AG04449 (cell line): ENCODE measurements at regions not wholly inside any gene's neighbourhood (a gene's known extent, or its start where the extent isn't known, plus 50 kb on each side); places are given as distances from the start of the nearest gene placed in this dataset.
A peak's percentile ranks its signal among the peaks of the same experiment; 100 is the strongest.

Source experiments
- CTCF ChIA-PET: fragments of 350-600 bp; formaldehyde crosslinking; extraction: SDS; loops from one replicate; lab custom pipeline; 2021; ENCODE audit warnings: antibody characterized with exemption; lab: Yijun Ruan, JAX
- POLR2A ChIA-PET: fragments of 400-600, 350-600 bp; formaldehyde crosslinking; extraction: SDS; loops from one replicate; lab custom pipeline; 2020; ENCODE audit warnings: antibody characterized with exemption, inconsistent platforms; lab: Yijun Ruan, JAX
- DNase-seq: peaks from one replicate; pipeline ENCODE4 v3.0.0-alpha.2; 2010; ENCODE audit warnings: low read depth, low spot score
- H3K4me3 ChIP-seq: 2 replicates; pipeline ENCODE4 v1.5.1; 2011; ENCODE audit warnings: low read depth, mild to moderate bottlenecking, control low read depth, low read length
- CTCF ChIP-seq: IDR thresholded peaks from one replicate; pipeline ENCODE4 v1.5.1; 2011; ENCODE audit warnings: mild to moderate bottlenecking, moderate library complexity, low read length, control low read depth, inconsistent platforms; ENCODE audit not compliant: insufficient read depth; ENCODE audit errors: missing control alignments

- no peak for TF ChIP-seq CTCF
- H3K4me3 ChIP-seq, result no peak overlapping the region
- POLR2A ChIA-PET, result no interaction called here
- no peak for DNase-seq
- CTCF ChIA-PET, result interaction anchor here (1.3 kb wide), 1 partner anchor 13 kb away, joined by 4 read pairs; no protein-coding TSS in a partner anchor
Measured at GRCh38 chr12:107267604-107268003, 174.3 kb upstream of the CRY1 start.

GRCh38 chr12:107271523-107271922 is 178.2 kb upstream of the CRY1 start:
- CTCF ChIA-PET, result no interaction called here
- POLR2A ChIA-PET, result no interaction called here
- no peak overlapping the region for H3K4me3 ChIP-seq
- DNase-seq, result no peak
- no peak for TF ChIP-seq CTCF

GRCh38 chr12:107275530-107275929 is 182.2 kb upstream of the CRY1 start:
- no peak overlapping the region for H3K4me3 ChIP-seq
- CTCF ChIA-PET, result no interaction called here
- POLR2A ChIA-PET, result no interaction called here
- no peak for TF ChIP-seq CTCF
- no peak for DNase-seq

- POLR2A ChIA-PET, result no interaction called here
- no peak overlapping the region for H3K4me3 ChIP-seq
- CTCF ChIA-PET, result no interaction called here
- DNase-seq, result peak; percentile 16
- no peak for TF ChIP-seq CTCF
Measured at GRCh38 chr12:107277855-107278254, 184.5 kb upstream of the CRY1 start.

GRCh38 chr12:107282628-107283027 is 189.3 kb upstream of the CRY1 start:
- no peak for TF ChIP-seq CTCF
- POLR2A ChIA-PET, result no interaction called here
- CTCF ChIA-PET, result no interaction called here
- no peak for DNase-seq
- H3K4me3 ChIP-seq, result no peak overlapping the region

GRCh38 chr12:107283652-107284051 is 190.3 kb upstream of the CRY1 start:
- TF ChIP-seq CTCF, result no peak
- DNase-seq, result no peak
- ChIA-PET POLR2A (no interaction called here), CTCF (interaction anchor here (1.2 kb wide), 1 partner anchor 159 kb away, joined by 3 read pairs; no protein-coding TSS in a partner anchor)
- H3K4me3 ChIP-seq, result no peak overlapping the region
